WTC11 (cell line): ENCODE measurements at regions not wholly inside any gene's neighbourhood (a gene's known extent, or its start where the extent isn't known, plus 50 kb on each side); places are given as distances from the start of the nearest gene placed in this dataset.

Experiments
- ATAC-seq: fragments of 200-7000 bp; cut with Tn5 transposase; 2 replicates; pipeline ENCODE4 v1.10.0; 2021; ENCODE audit warnings: mild to moderate bottlenecking, moderate library complexity
- CTCF ChIA-PET: fragments of 300-600 bp; sonication (Branson Sonifier 250); formaldehyde crosslinking; loops from one replicate; lab custom pipeline; 2021; ENCODE audit warnings: antibody characterized with exemption; lab: Charles Lee
- POLR2A ChIA-PET: fragments of 350-600 bp; sonication (Branson Sonifier 250); formaldehyde crosslinking; loops from one replicate; lab custom pipeline; 2021; ENCODE audit warnings: antibody characterized with exemption; lab: Charles Lee
- DNase-seq: peaks from one replicate; pipeline ENCODE4 v3.0.0; 2021; ENCODE audit warnings: low spot score
- H3K27ac Mint-ChIP-seq: 2 replicates; pipeline ENCODE4 v1.8.0; 2021; ENCODE audit warnings: mixed read lengths
- H3K27me3 Mint-ChIP-seq: 2 replicates; pipeline ENCODE4 v1.8.0; 2021; ENCODE audit warnings: low read depth, mild to moderate bottlenecking, moderate library complexity, mixed read lengths
- H3K36me3 Mint-ChIP-seq: 2 replicates; pipeline ENCODE4 v1.8.0; 2021; ENCODE audit warnings: mixed read lengths
- H3K4me1 Mint-ChIP-seq: 2 replicates; pipeline ENCODE4 v1.8.0; 2022; ENCODE audit warnings: mixed read lengths
- H3K4me3 Mint-ChIP-seq: 2 replicates; pipeline ENCODE4 v1.8.0; 2021; ENCODE audit warnings: mild to moderate bottlenecking, moderate library complexity, mixed read lengths
- H3K9me3 Mint-ChIP-seq: 2 replicates; pipeline ENCODE4 v1.8.0; 2021; ENCODE audit warnings: mixed read lengths
- AR ChIP-seq: fragments of 250-450 bp; sonication (Bioruptor Pico); IDR thresholded peaks from 2 replicates; pipeline ENCODE4 v1.9.0; 2021; ENCODE audit warnings: mild to moderate bottlenecking
- ATF1 ChIP-seq: sonication (generic); formaldehyde crosslinking; IDR thresholded peaks from 2 replicates; pipeline ENCODE4 v1.8.1; 2023; ENCODE audit warnings: mild to moderate bottlenecking, moderate library complexity, missing genetic modification reagents
- CREM ChIP-seq: sonication (generic); formaldehyde crosslinking; IDR thresholded peaks from 2 replicates; pipeline ENCODE4 v1.8.1; 2022; ENCODE audit warnings: mild to moderate bottlenecking, missing genetic modification reagents, moderate library complexity
- ERG ChIP-seq: fragments of 250-450 bp; sonication (Bioruptor Pico); IDR thresholded peaks from 2 replicates; pipeline ENCODE4 v1.8.0; 2021; ENCODE audit warnings: mild to moderate bottlenecking
- MXD4 ChIP-seq: fragments of 250-450 bp; sonication (Bioruptor Pico); IDR thresholded peaks from 2 replicates; pipeline ENCODE4 v1.8.0; 2021; ENCODE audit warnings: mild to moderate bottlenecking, moderate library complexity, borderline replicate concordance
- NFATC4 ChIP-seq: fragments of 250-450 bp; sonication (Bioruptor Pico); IDR thresholded peaks from 2 replicates; pipeline ENCODE4 v1.9.0; 2021; ENCODE audit warnings: mild to moderate bottlenecking
- NR1H2 ChIP-seq: sonication (generic); formaldehyde crosslinking; IDR thresholded peaks from 2 replicates; pipeline ENCODE4 v1.9.0; 2021; ENCODE audit warnings: mild to moderate bottlenecking, moderate library complexity, missing genetic modification reagents
- NR3C1 ChIP-seq: sonication (generic); formaldehyde crosslinking; conservative IDR thresholded peaks from 2 replicates; pipeline ENCODE4 v1.8.1; 2023; ENCODE audit warnings: low read depth, mild to moderate bottlenecking, missing genetic modification reagents
- RORB ChIP-seq: fragments of 250-450 bp; sonication (Bioruptor Pico); IDR thresholded peaks from 2 replicates; pipeline ENCODE4 v1.9.0; 2021; ENCODE audit warnings: mild to moderate bottlenecking
- SMAD4 ChIP-seq: sonication (generic); formaldehyde crosslinking; IDR thresholded peaks from 2 replicates; pipeline ENCODE4 v1.8.0; 2022; ENCODE audit warnings: mild to moderate bottlenecking, missing genetic modification reagents
- SP1 ChIP-seq: sonication (generic); formaldehyde crosslinking; conservative IDR thresholded peaks from 2 replicates; pipeline ENCODE4 v1.8.1; 2022; ENCODE audit warnings: missing genetic modification reagents
- TEAD1 ChIP-seq: sonication (generic); formaldehyde crosslinking; IDR thresholded peaks from 2 replicates; pipeline ENCODE4 v1.8.0; 2022; ENCODE audit warnings: mild to moderate bottlenecking, missing genetic modification reagents
- TEAD4 ChIP-seq: sonication (generic); formaldehyde crosslinking; IDR thresholded peaks from 2 replicates; pipeline ENCODE4 v1.8.0; 2022; ENCODE audit warnings: mild to moderate bottlenecking, missing genetic modification reagents
- ZBTB21 ChIP-seq: sonication (generic); formaldehyde crosslinking; IDR thresholded peaks from 2 replicates; pipeline ENCODE4 v1.8.1; 2023; ENCODE audit warnings: mild to moderate bottlenecking, missing genetic modification reagents, borderline replicate concordance
- TF ChIP-seq, protein P1 (sequence below): sonication (generic); formaldehyde crosslinking; IDR thresholded peaks from 2 replicates; pipeline ENCODE4 v1.8.1; 2023; ENCODE audit warnings: mild to moderate bottlenecking, missing genetic modification reagents
- TF ChIP-seq, protein P2 (sequence below): fragments of 200-600 bp; IDR thresholded peaks from 2 replicates; pipeline ENCODE4 v1.8.0; 2022; ENCODE audit warnings: antibody characterized with exemption
- TF ChIP-seq, protein P3 (sequence below): fragments of 250-450 bp; sonication (Bioruptor Pico); IDR thresholded peaks from 2 replicates; pipeline ENCODE4 v1.9.0; 2021; ENCODE audit warnings: mild to moderate bottlenecking
- TF ChIP-seq, protein P4 (sequence below): sonication (generic); formaldehyde crosslinking; IDR thresholded peaks from 2 replicates; pipeline ENCODE4 v1.8.1; 2022; ENCODE audit warnings: mild to moderate bottlenecking, moderate library complexity, missing genetic modification reagents

GRCh38 chr3:166282931-166283330, 445.7 kb upstream of the BCHE start:
- DNase-seq (no peak), ATAC-seq (no peak)
- Mint-ChIP-seq H3K9me3 (no peaks in the 10 kb centered on the region), H3K4me1 (peaks cover 4% of the 10 kb centered on the region; the same call in 1 of the 2 replicates), H3K27me3 (no peaks in the 10 kb centered on the region), H3K27ac (no peak overlapping the region), H3K4me3 (no peak overlapping the region), H3K36me3 (no peaks in the 10 kb centered on the region)
- CTCF ChIA-PET = no interaction called here
- TF ChIP-seq NFATC4 (no peak), RORB (CRISPR knock-in tag) (no peak), ATF1 (CRISPR knock-in tag) (no peak), SMAD4 (CRISPR knock-in tag) (no peak), MXD4 (CRISPR knock-in tag) (no peak)
- TF ChIP-seq, protein P1, sequence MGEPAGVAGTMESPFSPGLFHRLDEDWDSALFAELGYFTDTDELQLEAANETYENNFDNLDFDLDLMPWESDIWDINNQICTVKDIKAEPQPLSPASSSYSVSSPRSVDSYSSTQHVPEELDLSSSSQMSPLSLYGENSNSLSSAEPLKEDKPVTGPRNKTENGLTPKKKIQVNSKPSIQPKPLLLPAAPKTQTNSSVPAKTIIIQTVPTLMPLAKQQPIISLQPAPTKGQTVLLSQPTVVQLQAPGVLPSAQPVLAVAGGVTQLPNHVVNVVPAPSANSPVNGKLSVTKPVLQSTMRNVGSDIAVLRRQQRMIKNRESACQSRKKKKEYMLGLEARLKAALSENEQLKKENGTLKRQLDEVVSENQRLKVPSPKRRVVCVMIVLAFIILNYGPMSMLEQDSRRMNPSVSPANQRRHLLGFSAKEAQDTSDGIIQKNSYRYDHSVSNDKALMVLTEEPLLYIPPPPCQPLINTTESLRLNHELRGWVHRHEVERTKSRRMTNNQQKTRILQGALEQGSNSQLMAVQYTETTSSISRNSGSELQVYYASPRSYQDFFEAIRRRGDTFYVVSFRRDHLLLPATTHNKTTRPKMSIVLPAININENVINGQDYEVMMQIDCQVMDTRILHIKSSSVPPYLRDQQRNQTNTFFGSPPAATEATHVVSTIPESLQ (CRISPR knock-in tag) = no peak
- TF ChIP-seq, protein P2, sequence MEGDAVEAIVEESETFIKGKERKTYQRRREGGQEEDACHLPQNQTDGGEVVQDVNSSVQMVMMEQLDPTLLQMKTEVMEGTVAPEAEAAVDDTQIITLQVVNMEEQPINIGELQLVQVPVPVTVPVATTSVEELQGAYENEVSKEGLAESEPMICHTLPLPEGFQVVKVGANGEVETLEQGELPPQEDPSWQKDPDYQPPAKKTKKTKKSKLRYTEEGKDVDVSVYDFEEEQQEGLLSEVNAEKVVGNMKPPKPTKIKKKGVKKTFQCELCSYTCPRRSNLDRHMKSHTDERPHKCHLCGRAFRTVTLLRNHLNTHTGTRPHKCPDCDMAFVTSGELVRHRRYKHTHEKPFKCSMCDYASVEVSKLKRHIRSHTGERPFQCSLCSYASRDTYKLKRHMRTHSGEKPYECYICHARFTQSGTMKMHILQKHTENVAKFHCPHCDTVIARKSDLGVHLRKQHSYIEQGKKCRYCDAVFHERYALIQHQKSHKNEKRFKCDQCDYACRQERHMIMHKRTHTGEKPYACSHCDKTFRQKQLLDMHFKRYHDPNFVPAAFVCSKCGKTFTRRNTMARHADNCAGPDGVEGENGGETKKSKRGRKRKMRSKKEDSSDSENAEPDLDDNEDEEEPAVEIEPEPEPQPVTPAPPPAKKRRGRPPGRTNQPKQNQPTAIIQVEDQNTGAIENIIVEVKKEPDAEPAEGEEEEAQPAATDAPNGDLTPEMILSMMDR = no peak
- POLR2A ChIA-PET = no interaction called here

DNA sequence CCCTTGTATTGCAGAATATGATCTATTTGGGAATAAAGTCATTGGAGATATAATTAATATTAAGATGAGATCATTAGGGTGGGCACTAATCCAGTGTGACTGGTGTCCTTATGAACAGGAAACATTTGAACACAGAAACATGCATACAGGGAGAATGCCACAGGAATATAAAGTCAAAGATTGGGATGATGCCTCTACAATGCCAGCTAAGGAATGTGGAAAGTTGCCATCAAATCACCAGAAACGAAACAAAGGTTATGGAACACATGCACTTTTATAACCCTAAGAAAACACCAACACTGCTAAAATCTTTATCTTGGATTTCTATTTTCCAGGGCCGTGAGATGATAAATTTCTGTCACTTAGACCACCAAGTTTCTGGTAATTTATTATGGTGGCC, 442.4 kb upstream of the BCHE start:
- H3K9me3 Mint-ChIP-seq = no peaks in the 10 kb centered on the region
- H3K27ac Mint-ChIP-seq = no peak overlapping the region
- no peaks in the 10 kb centered on the region for H3K27me3 Mint-ChIP-seq
- peaks cover 4% of the 10 kb centered on the region; the same call in 1 of the 2 replicates for H3K4me1 Mint-ChIP-seq
- ChIA-PET POLR2A (no interaction called here), CTCF (no interaction called here)
- ATAC-seq (no peak), DNase-seq (no peak)
- no peaks in the 10 kb centered on the region for H3K36me3 Mint-ChIP-seq
- TF ChIP-seq NR3C1 (CRISPR knock-in tag) (no peak), ERG (no peak), ZBTB21 (CRISPR knock-in tag) (no peak), TEAD4 (CRISPR knock-in tag) (no peak)
- H3K4me3 Mint-ChIP-seq = no peak overlapping the region

- H3K36me3 Mint-ChIP-seq = no peaks in the 10 kb centered on the region
- ATAC-seq (no peak), DNase-seq (no peak)
- no peaks in the 10 kb centered on the region for H3K4me1 Mint-ChIP-seq
- no peaks in the 10 kb centered on the region for H3K27me3 Mint-ChIP-seq
- no peaks in the 10 kb centered on the region for H3K9me3 Mint-ChIP-seq
- ChIA-PET POLR2A (no interaction called here), CTCF (no interaction called here)
- TF ChIP-seq NR1H2 (CRISPR knock-in tag) (no peak), SP1 (CRISPR knock-in tag) (no peak), TEAD1 (CRISPR knock-in tag) (no peak), CREM (CRISPR knock-in tag) (no peak), AR (CRISPR knock-in tag) (no peak)
- TF ChIP-seq, protein P3, sequence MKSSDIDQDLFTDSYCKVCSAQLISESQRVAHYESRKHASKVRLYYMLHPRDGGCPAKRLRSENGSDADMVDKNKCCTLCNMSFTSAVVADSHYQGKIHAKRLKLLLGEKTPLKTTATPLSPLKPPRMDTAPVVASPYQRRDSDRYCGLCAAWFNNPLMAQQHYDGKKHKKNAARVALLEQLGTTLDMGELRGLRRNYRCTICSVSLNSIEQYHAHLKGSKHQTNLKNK (CRISPR knock-in tag) = no peak
- TF ChIP-seq, protein P4, sequence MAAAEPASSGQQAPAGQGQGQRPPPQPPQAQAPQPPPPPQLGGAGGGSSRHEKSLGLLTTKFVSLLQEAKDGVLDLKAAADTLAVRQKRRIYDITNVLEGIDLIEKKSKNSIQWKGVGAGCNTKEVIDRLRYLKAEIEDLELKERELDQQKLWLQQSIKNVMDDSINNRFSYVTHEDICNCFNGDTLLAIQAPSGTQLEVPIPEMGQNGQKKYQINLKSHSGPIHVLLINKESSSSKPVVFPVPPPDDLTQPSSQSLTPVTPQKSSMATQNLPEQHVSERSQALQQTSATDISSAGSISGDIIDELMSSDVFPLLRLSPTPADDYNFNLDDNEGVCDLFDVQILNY (CRISPR knock-in tag) = no peak
- no peak overlapping the region for H3K4me3 Mint-ChIP-seq
- H3K27ac Mint-ChIP-seq = no peak overlapping the region
Measured at GRCh38 chr3:166275024-166275390, 437.8 kb upstream of the BCHE start.
